Right ventricle myocardium superior (tissue), 1 donor: ENCODE measurements at regions not wholly inside any gene's neighbourhood (a gene's known extent, or its start where the extent isn't known, plus 50 kb on each side); places are given as distances from the start of the nearest gene placed in this dataset.

Experiments
- ATAC-seq: fragments of 200-7000 bp; cut with Tn5 transposase; one replicate; pipeline ENCODE4 v1.9.1; 2020; ENCODE audit warnings: mild to moderate bottlenecking; ENCODE audit not compliant: poor library complexity
- DNase-seq: peaks from one replicate; pipeline ENCODE4 v3.0.0-alpha.2; 2020
- intact Hi-C: fragments of 100-400 bp; cut with DNase I; formaldehyde crosslinking; loops from one replicate; pipeline ENCODE4 v1.11.2; 2022
- donor health status: DM: no; HTN: yes; CAD: no; lungs with severe emphysema.

GRCh38 chr20:22507240-22507961 lies 77.0 kb downstream of the FOXA2 start:
- no peak for ATAC-seq
- DNase-seq: no peak
- intact Hi-C loops: no loop called here

GRCh38 chr20:22506827-22507226 lies 77.5 kb downstream of the FOXA2 start:
- DNase-seq: no peak
- no peak for ATAC-seq
- intact Hi-C loops: no loop called here

- intact Hi-C loops: no loop called here
- DNase-seq: no peak
- ATAC-seq: no peak
These were observed 79.5 kb downstream of the FOXA2 start for GRCh38 chr20:22504829-22505377.

DNA sequence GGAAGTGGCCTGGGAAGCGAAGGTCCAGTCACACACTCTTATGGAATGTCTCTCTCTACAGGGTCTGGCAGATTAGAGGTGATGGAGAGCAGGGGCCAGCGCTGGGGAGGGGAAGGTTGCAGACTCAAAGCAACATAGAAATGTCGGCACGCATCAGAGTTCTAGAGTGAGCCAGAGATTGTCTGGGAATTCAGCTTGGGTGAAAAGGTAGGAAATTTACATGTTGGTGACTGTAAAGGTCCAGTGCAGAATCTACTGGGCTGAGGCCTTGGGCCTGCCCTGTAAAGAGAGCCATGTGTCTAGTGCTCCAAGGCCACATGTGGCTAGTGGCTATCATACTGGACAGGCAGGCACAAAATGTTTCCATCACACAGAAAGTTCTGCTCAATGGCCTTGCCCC lies 80.8 kb downstream of the FOXA2 start:
- intact Hi-C loops: no loop called here
- DNase-seq: no peak
- ATAC-seq: no peak

DNA sequence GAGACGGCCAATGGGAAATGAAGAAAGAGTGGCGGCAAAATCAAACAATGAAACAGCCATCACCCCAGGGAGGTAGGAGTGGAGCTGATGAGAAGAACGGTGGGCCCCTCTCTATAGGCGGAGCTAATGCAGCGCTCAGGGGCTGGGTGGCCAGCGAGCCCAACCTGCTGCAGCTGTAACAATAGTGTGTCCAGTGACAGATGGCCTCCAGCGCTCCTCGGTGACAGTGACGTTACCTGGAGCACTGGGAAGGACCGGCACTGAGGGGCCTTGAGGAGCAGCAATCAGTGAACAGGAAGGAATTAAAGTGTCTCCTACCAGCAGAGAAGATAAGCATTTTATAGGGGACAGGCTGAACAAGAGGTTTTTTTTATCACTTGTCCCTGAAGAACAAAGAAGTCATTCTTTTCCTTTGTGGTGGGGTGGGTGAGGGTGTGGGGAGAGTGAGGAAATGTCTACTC lies 81.6 kb downstream of the FOXA2 start:
- intact Hi-C loops: no loop called here
- ATAC-seq: no peak
- no peak for DNase-seq

- no peak for DNase-seq
- intact Hi-C loops: no loop called here
- ATAC-seq: no peak
These were observed 82.6 kb downstream of the FOXA2 start for GRCh38 chr20:22501566-22502344.

DNA sequence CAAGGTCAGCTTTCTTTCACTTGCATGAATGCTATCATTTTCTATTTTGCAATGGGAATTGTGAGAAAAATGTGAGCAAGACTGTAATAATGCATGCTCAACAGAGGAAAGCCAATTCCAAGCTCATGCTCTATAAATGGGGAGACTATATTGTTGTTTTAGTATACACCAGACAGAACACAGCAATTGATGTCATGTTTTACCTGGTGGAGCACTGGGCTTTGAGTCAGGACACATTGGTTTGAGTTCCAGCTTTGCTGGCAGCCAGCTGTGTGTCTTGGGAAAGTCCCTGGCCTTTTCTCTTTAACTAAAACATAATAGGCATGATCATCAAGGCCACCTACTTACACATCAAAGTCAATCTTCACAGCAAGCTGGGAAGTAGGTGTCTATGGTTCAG lies 83.3 kb downstream of the FOXA2 start:
- ATAC-seq (no peak), DNase-seq (no peak)
- intact Hi-C loops: no loop called here

GRCh38 chr20:22499515-22500166 lies 84.7 kb downstream of the FOXA2 start:
- DNase-seq (no peak), ATAC-seq (no peak)
- intact Hi-C loops: no loop called here

- no peak for ATAC-seq
- DNase-seq: no peak
- intact Hi-C loops: no loop called here
These were observed 87.6 kb downstream of the FOXA2 start for GRCh38 chr20:22496817-22497216.

- ATAC-seq (no peak), DNase-seq (no peak)
- intact Hi-C loops: no loop called here
These were observed 88.6 kb downstream of the FOXA2 start for GRCh38 chr20:22495789-22496188.

DNA sequence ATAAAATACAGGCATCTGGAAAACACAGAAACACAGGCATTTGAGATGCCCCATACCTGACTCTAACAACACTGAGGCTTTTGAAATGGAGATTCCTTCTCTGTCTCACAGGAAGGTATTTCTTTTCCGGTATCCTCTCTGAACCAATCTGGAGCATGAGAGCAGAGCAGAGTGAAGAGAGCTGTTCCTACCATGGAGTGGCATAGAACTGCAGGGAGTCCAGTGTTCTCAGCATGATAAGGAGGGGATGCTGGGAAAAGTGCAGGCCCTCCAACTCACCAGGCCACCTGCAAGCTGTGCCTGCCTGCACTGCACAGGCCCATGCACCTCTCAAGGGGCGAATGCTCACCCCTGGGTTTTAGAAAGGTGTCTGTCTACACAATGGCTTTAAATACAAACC lies 89.2 kb downstream of the FOXA2 start:
- intact Hi-C loops: no loop called here
- DNase-seq (no peak), ATAC-seq (no peak)

- intact Hi-C loops: no loop called here
- DNase-seq (no peak), ATAC-seq (no peak)
These were observed 91.9 kb downstream of the FOXA2 start for GRCh38 chr20:22492497-22492896.

DNA sequence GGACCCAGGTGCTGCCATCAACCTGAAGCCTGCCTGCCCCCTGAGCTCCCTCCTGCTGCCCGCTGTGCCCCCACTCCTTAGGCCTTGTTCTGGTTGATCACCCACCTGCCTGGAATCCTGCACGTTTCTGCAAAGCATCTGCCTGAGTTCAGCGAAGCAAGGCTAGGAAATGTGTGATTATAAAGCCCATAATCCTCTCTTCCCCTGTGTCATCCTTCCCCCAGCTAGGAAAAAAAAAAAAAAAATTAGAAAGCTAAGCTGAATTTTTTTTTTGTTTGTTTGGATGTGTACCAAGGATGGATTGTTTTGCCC lies 93.2 kb downstream of the FOXA2 start:
- ATAC-seq (no peak), DNase-seq (no peak)
- intact Hi-C loops: no loop called here

GRCh38 chr20:22490287-22491193 lies 93.8 kb downstream of the FOXA2 start:
- intact Hi-C loops: no loop called here
- DNase-seq: no peak
- ATAC-seq: no peak

DNA sequence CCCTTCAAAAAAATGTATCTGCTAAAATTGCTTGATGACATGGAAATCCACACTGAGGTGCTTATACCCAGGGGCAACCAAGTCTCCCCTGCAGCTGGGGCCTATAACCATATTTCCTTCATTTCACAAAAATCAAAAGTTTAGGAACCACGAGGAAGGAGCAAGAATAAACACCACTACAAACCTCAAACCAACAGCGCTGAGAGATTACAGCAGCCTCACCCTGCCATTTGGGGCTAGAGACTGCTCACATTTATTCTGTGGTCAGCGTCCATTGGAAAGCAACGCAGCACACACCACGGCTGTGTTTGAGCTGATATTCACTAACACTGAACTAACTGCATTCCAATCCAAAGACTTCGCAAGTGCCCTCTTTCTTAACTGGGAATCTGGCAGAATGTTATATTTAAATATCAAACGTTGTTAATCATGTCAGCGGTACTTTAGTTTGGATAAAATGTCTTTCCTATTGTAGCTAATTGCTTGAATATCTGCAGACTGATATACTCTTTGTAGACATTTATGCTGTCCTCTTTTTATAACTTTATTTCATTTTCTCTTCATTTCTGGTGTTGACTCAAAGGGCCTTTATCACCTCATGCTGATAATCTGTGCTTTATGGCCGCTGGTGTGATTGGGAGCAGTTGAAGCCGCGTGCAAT lies 94.6 kb downstream of the FOXA2 start:
- ATAC-seq (no peak), DNase-seq (no peak)
- intact Hi-C loops: no loop called here

GRCh38 chr20:22480336-22480735 lies 104.0 kb downstream of the FOXA2 start:
- DNase-seq: no peak
- intact Hi-C loops: no loop called here
- ATAC-seq: no peak

DNA sequence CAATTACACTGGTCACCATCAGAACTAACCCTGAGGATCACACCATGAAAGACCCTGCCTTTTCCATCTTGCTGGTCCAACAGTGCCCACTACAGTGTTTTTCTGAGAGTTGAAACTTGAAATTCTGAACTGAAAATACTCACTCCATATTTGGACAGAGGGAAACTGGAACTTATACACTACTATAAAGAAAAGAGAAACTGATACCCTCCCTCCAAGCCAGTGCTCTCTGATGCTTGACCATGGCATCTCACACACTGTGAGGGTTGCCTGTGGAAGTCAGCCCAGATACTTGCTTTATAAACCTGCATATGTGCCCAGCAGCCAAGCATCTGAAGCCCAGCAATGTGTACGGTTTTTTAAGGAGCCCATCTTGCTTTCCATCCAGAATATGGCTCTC lies 108.7 kb downstream of the FOXA2 start:
- DNase-seq: no peak
- intact Hi-C loops: no loop called here
- ATAC-seq: no peak

GRCh38 chr20:22474224-22474623 lies 110.1 kb downstream of the FOXA2 start:
- intact Hi-C loops: no loop called here
- ATAC-seq (no peak), DNase-seq (no peak)
